ENCODE measurements at regions not wholly inside any gene's neighbourhood (a gene's known extent, or its start where the extent isn't known, plus 50 kb on each side); places are given as distances from the start of the nearest gene placed in this dataset.

DNA sequence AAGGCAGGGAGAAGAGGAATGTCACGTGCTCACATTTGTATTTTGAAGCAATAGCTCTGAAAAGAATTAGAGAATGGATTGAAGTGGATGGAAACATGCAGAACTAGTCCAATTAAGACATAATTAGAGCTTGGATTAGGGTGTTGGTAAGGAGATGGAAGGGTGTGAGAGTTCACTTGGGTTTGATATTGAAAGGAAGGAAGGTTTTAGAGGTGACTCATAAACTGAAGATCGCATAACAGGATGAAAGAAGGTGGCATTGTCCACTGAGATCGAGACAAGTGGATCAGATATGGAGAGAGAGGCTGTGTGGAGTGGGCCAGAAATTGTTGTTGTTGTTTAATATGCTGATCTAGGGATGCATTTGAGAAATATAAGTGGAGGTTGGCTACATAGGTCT is 244.0 kb upstream of the SMIM31 start:
- H3K9me3 ChIP-seq = no peaks in the 10 kb centered on the region
- no peak for DNase-seq
- 32 to 41% (median 34%) methylated on average over 3 of the region's 3 CpGs for WGBS, 5 donors
- no peaks in the 10 kb centered on the region for H3K4me1 ChIP-seq
- no peak overlapping the region for H3K4me3 ChIP-seq
- no peaks in the 10 kb centered on the region for H3K27me3 ChIP-seq
- no peak overlapping the region for H3K27ac ChIP-seq
- no peak for TF ChIP-seq POLR2A (IDR thresholded peaks at IDR 0.05)
- TF ChIP-seq, protein P1, sequence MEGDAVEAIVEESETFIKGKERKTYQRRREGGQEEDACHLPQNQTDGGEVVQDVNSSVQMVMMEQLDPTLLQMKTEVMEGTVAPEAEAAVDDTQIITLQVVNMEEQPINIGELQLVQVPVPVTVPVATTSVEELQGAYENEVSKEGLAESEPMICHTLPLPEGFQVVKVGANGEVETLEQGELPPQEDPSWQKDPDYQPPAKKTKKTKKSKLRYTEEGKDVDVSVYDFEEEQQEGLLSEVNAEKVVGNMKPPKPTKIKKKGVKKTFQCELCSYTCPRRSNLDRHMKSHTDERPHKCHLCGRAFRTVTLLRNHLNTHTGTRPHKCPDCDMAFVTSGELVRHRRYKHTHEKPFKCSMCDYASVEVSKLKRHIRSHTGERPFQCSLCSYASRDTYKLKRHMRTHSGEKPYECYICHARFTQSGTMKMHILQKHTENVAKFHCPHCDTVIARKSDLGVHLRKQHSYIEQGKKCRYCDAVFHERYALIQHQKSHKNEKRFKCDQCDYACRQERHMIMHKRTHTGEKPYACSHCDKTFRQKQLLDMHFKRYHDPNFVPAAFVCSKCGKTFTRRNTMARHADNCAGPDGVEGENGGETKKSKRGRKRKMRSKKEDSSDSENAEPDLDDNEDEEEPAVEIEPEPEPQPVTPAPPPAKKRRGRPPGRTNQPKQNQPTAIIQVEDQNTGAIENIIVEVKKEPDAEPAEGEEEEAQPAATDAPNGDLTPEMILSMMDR (IDR thresholded peaks at IDR 0.05) = no peak
- no peak for TF ChIP-seq EP300 (IDR thresholded peaks at IDR 0.05)
- no peak for TF ChIP-seq POLR2AphosphoS5 (IDR thresholded peaks at IDR 0.05)
- no peaks in the 10 kb centered on the region for H3K36me3 ChIP-seq
- intact Hi-C loops (cut with DNase I; ENCODE audit: low total_unique reads) = no loop called here

DNA sequence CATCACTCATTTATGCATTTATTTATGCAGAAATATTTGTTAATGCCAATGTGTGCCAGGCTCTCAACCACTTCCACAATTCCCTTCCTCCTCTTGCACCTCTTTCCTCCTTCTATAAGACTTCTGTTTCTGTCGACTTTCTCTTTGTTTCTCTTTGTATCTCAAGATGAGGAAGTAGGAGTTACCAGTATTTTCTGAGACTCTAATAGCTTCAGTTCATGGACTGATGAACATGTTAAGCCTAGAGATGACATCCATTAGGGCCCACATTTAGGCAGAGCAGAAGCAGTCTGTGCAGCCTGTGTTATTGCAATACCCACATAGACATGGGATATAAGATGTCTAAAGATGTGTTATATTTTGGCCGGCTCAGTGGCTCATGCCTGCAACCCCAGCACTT is 241.8 kb upstream of the SMIM31 start:
- intact Hi-C loops (cut with DNase I; ENCODE audit: low total_unique reads) = no loop called here
- Histone ChIP-seq H3K27me3 (no peaks in the 10 kb centered on the region), H3K4me3 (no peak overlapping the region), H3K9me3 (peaks cover 0 to 5% (median 0%) of the 10 kb centered on the region in 4 donors), H3K4me1 (no peaks in the 10 kb centered on the region), H3K36me3 (no peaks in the 10 kb centered on the region), H3K27ac (no peak overlapping the region)
- TF ChIP-seq POLR2A (IDR thresholded peaks at IDR 0.05) (no peak), EP300 (IDR thresholded peaks at IDR 0.05) (no peak), POLR2AphosphoS5 (IDR thresholded peaks at IDR 0.05) (no peak)
- TF ChIP-seq, protein P1 (IDR thresholded peaks at IDR 0.05) = no peak
- WGBS, 5 donors = 68 to 80% (median 75%) methylated on average over 1 to 2 of the region's 2 CpGs
- no peak for DNase-seq

DNA sequence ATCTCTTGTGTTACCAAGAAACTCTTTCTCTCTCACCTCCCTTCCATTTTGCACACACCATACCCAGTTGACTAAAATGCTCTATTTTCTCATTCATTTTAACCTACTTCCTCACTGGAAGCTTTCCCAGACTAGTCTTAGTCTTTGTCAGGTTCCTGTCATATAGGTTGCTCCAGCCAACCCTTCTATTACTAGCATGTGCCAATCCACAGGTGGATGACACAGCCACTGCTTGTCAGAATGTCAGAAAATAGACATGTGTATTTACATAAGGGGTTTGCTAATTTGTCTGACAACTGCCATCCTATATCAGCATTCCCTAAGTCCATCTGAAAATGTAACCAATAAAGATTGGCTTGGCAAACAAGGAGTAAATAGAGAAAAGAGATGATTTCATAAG is 239.2 kb upstream of the SMIM31 start:
- intact Hi-C loops (cut with DNase I; ENCODE audit: low total_unique reads) = no loop called here
- H3K4me1 ChIP-seq = no peaks in the 10 kb centered on the region
- no peaks in the 10 kb centered on the region for H3K27me3 ChIP-seq

DNA sequence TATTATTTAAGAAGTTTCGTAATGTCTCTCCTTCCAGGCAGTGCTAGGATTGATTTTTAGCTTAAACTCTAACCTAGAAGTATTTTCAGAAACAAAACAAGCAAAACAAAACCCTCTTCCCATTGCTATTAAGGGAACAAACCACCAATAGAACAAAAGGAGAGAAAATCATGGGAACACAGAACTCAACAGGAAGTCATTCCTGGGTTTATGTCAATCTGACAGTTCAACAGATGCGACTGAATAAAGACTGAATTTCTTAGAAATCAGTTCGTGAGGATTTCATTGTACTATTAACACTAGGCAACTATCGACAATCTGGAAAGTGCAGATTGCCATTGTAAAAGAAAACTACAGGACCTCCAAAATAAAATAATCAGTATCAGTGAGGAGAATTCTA is 229.1 kb upstream of the SMIM31 start:
- no peaks in the 10 kb centered on the region for H3K4me1 ChIP-seq
- no peak for TF ChIP-seq EP300 (IDR thresholded peaks at IDR 0.05)
- no peak for TF ChIP-seq POLR2A (IDR thresholded peaks at IDR 0.05)
- no peak for TF ChIP-seq POLR2AphosphoS5 (IDR thresholded peaks at IDR 0.05)
- TF ChIP-seq, protein P1 (IDR thresholded peaks at IDR 0.05) = no peak
- no peaks in the 10 kb centered on the region for H3K36me3 ChIP-seq
- no peaks in the 10 kb centered on the region for H3K27me3 ChIP-seq
- WGBS, 5 donors = 60 to 74% (median 64%) methylated on average over 4 of the region's 4 CpGs
- H3K4me3 ChIP-seq = no peak overlapping the region
- H3K9me3 ChIP-seq = peaks cover 0 to 11% (median 0%) of the 10 kb centered on the region in 4 donors
- intact Hi-C loops (cut with DNase I; ENCODE audit: low total_unique reads) = no loop called here
- DNase-seq = no peak
- no peak overlapping the region for H3K27ac ChIP-seq

More for the DNA sequence above, 239.2 kb upstream of the SMIM31 start:
- Histone ChIP-seq H3K36me3 (no peaks in the 10 kb centered on the region), H3K27ac (no peak overlapping the region), H3K9me3 (peaks cover 0 to 5% (median 0%) of the 10 kb centered on the region in 4 donors), H3K4me3 (no peak overlapping the region)
- no peak for DNase-seq
- no peak for TF ChIP-seq EP300 (IDR thresholded peaks at IDR 0.05)
- no peak for TF ChIP-seq POLR2AphosphoS5 (IDR thresholded peaks at IDR 0.05)
- no peak for TF ChIP-seq POLR2A (IDR thresholded peaks at IDR 0.05)
- TF ChIP-seq, protein P1 (IDR thresholded peaks at IDR 0.05) = no peak

Measured in stomach (tissue), 8 donors.